Loucy (cell line): ENCODE measurements at regions not wholly inside any gene's neighbourhood (a gene's known extent, or its start where the extent isn't known, plus 50 kb on each side); places are given as distances from the start of the nearest gene placed in this dataset.

Experiments used
- CTCF ChIP-seq: fragments of 200-600 bp; sonication (generic); conservative IDR thresholded peaks from 2 replicates; pipeline ENCODE4 v1.5.1; 2014; ENCODE audit warnings: mild to moderate bottlenecking, antibody characterized with exemption, low read length
- EZH2phosphoT487 ChIP-seq: fragments of 200-600 bp; IDR thresholded peaks from 2 replicates; pipeline ENCODE4 v1.6.1; 2018; ENCODE audit warnings: antibody characterized with exemption, mild to moderate bottlenecking, moderate library complexity, borderline replicate concordance

GRCh38 chr2:181399027-181399426 lies 58.2 kb upstream of the ITGA4 start:
- TF ChIP-seq CTCF (no peak), EZH2phosphoT487 (no peak)
